HG02678 (cell line): ENCODE measurements at regions not wholly inside any gene's neighbourhood (a gene's known extent, or its start where the extent isn't known, plus 50 kb on each side); places are given as distances from the start of the nearest gene placed in this dataset.

Source experiments
- ATAC-seq: cut with Tn5 transposase; IDR thresholded peaks from one replicate; pipeline ENCODE4 v1.9.1; 2021; ENCODE audit warnings: mild to moderate bottlenecking, moderate library complexity; ENCODE audit not compliant: unreplicated experiment

GRCh38 chr11:86193297-86194095 lies 51.1 kb upstream of the EED start:
- ATAC-seq = peak; percentile 92

- ATAC-seq = peak; percentile 14
Observed at GRCh38 chr11:86192519-86193257, 51.9 kb upstream of the EED start.

GRCh38 chr11:86191874-86192273 lies 52.7 kb upstream of the EED start:
- ATAC-seq = no peak

- ATAC-seq = no peak
Observed at GRCh38 chr11:86187027-86187426, 57.5 kb upstream of the EED start.

DNA sequence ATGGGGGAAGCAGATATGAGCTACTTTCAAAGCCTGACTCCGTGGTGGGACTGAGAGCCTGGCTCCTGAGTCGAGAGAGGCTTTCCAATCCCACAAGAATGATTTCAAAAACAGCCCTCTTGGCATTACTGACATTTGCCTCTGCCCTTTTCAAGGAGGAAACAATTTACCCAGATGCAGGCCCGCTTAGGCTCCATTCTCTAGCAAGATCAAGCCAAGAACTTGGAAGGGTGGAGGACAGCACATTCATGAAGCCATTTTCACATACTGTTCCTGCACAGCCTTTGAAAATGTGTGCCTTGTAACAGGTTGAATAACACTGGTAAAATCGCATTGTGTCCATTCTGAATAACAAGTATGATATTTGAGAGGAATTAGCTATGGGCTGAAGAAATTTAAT lies 58.2 kb upstream of the EED start:
- ATAC-seq = no peak

DNA sequence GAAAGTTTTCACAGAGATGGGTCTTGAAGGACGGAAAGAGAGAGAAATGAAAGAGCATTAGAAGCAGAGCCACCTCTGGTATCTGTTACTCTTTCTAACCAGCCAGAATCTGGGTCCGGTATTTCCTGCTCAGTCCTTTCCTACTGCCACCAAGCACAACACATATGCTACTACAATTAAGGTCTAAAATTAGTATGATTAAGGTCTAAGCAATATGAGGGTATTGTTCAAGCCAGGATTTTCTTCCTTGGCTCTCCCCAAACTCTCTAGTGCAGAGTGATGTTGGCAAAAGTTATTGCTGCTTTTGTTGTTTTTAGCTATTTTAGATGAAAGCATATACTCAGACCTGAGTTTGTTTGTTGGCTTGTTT lies 59.2 kb upstream of the EED start:
- ATAC-seq = no peak

GRCh38 chr11:86184728-86185380 lies 59.7 kb upstream of the EED start:
- no peak for ATAC-seq

GRCh38 chr11:86183694-86184093 lies 60.9 kb upstream of the EED start:
- ATAC-seq = no peak

DNA sequence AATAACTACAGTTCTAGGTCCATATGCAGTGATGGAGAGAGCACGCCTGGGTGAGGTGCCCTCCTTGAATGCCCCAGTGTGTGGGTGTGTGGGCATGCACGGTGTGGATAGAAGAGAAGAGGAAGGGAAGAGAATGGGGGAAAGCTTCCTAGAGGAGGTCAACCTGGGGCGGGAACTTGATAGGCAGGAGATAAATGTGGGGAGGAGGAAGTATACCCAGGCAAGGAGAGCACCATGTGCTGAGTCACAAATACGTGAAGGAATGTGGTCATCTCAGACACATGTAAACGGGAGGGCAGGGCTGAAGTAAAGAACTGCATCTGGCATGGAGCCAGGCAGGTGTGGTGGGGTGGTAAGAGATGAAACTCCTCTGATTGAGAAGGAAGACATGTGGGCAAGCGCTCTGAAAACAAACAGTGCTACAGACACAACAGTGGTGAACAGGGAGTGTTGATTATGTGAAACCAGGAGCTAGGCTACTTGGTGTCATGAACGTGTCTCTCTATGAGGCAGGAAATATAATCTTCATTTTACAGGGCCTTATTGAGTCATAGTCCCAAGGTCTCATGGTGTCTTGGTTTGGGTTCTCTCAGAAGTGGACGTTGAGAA lies 61.5 kb upstream of the EED start:
- ATAC-seq = peak; percentile 85

GRCh38 chr11:86181379-86181778 lies 63.2 kb upstream of the EED start:
- ATAC-seq = no peak

DNA sequence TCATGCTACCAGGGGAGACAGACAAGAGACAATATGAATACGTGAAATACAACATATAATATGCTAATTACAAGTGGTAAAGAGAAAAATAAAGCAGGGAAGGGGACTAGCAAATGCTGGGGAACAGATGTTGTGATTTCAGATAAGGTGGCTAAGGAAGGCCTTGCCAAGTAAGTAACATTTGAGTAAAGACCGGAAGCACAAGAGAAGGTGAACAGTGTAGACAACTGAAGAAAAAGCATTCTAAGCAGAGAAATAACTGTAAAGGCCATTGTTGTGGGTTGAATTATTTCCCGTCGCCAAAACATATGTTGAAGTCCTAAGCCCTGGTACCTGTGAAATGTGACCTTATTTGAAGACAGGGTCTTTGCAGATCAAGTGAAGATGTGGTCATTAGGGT lies 63.7 kb upstream of the EED start:
- ATAC-seq = no peak

GRCh38 chr11:86180423-86180822 lies 64.1 kb upstream of the EED start:
- ATAC-seq = no peak

DNA sequence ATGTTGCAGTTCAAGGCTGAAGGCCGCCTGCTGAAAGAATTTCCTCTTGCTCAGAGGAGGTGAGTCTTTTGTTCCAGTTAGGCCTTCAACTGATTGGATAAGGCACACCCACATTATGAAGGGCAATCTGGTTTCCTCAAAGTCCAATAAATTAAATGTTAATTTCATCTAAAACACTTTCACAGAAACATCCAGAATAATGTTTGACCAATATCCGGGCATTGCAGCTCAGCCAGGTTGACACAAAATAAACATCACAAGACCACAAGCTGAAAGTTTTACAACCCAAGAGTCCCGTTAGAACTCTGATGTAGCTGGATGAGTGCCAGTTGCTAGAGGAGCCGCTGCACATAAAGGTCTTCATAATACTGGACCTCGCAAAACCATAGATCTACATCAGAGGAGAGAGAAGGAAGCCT lies 64.9 kb upstream of the EED start:
- ATAC-seq = no peak

GRCh38 chr11:86177302-86177701 lies 67.3 kb upstream of the EED start:
- ATAC-seq = no peak

DNA sequence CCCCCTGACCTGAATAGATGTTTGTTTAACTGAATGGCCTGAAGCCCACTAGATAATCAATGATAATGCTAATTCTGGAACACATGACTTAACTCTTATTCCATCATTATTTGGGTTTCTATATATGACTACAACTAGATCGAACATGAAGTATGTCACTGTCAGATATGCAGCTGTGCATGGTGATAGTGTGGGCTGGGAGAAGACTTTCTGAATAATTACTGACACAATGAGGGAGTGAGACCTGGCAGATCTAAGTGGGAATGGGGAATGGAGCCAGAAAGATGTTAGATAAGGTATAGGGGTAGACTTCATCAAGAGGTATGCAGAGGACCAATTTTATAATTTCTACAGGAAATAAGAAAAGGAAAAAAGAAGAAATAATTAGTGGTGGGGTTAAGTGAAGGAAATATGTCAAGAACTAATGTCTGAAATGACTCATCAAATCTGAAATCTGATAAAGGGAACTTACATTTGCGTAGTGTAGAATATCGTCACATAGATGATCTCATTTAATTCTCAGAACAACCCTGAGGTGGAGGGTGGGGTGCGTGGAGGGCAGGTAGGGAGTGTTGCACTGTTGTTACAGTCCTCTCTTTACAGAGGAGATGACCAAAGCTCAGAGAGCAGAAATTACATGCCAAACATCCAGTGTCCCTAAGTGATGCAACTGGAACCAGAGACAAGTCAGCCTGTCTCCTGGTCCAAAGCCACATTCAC lies 68.2 kb upstream of the EED start:
- peak; percentile 62 for ATAC-seq

DNA sequence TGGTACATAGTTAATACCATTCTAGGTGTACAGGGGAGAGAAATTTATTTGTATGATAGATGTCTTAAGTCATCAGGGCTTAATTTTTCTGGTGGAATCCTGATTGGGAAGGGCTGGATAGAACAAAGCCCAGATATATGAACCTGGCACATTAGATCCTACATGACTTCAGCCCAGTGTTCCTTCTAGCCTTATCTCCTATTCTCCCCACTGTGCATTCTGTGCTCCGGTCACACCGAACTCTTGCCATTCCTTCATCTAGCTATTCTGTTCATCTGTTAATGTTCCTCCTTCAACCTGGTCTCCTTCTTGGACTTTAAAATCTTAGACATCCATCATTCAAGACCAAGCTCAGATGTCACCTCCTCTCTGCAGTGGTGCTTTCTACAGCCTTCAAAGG lies 68.9 kb upstream of the EED start:
- ATAC-seq = no peak

DNA sequence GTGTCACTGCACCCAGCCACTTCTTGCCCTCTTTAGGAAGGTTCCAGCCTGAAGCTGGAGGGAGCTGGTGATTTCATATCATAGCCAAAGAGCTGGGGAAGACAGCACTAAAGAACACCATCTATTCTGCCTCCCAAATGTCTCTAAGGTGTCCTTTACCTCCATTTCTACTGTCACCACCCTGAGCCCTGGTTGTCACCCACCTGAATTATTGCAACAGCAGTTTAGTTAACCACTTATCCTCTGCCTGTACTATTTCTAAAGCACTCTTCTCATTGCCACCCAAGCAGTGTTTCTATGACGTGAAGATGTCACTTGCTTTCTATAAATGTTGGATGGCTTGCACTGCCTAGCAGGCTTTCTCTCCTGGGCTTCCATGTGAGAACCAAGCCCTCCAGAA lies 69.4 kb upstream of the EED start:
- ATAC-seq = no peak

DNA sequence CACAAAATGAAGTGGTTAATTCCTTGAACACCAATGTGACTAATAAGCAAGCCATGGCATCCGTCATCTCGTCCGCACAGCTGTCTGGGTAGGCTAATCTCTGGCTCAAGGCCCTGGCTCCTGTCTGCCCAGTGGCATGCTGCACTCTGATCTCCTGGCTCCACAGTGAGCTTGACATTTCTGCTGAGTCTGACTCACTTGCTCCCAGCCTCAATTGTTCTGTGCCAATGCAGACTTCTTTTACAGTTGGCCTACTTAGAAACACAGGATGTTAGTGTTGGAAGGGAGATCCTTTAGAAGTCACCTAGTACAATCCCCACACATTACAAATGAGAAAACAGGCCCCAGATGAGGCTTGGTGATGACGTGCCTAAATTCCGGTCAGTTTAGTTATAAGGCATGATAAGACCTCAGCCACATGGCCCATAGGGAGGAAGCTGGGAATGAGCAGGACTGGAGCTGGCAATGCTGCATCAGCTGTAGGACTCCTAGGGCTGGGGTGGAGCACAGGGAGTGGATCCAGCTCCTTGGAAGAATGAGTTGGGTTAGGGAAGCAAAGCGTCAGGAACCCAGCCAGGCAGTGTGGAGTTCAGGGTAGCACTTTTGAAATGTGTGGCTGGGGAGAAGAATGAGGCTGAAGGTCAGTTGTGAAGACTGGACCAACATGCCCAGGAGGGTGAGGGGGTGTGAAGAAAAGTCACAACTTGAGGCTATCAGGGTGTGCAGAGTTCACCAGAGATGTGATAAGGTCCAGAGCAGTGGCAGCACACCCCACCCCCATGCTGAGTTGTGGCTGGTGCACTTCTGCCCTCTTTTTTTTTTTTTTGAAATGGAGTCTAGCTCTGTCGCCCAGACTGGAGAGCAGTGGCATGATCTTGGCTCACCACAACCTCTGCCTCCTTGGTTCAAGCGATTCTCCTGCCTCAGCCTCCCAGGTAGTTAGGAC lies 70.2 kb upstream of the EED start:
- ATAC-seq = no peak

DNA sequence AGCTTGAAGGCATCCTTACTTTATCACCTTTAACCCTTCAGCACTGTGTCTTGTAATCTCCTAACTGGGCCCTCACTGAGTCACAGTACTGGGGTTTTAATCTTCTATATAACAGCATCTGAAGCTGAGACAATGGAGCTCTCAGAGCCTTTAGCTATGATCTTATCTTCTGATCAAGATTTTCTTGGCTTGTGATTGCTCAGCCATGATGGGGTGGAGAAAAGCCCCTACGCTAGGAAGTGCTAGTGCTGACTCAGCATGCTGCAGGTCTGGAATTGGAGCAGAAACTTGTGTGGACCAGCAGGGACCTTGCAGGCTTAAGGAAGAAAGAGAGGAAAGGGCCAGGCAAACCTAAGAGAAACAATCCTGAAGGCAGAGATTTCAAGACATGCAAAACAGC lies 71.7 kb upstream of the EED start:
- ATAC-seq = no peak

- ATAC-seq = no peak
Observed at GRCh38 chr11:86171627-86172026, 72.9 kb upstream of the EED start.
